ENCODE measurements at regions not wholly inside any gene's neighbourhood (a gene's known extent, or its start where the extent isn't known, plus 50 kb on each side); places are given as distances from the start of the nearest gene placed in this dataset.
"Not testable (repeated sequence)": the region's sequence is repeated elsewhere in the genome, so short reads cannot be mapped to it uniquely, and the experiment has no call there.

- Histone ChIP-seq H3K9me3 (peaks cover 0 to 8% of the 10 kb centered on the region in 2 donors), H3K4me3 (no peak overlapping the region), H3K36me3 (no peaks in the 10 kb centered on the region), H3K27me3 (no peaks in the 10 kb centered on the region), H3K4me1 (peaks cover 0 to 6% of the 10 kb centered on the region in 2 donors), H3K27ac (no peak overlapping the region)
- DNase-seq (ENCODE audit: low spot score), result no peak
- no peak for TF ChIP-seq CTCF (IDR thresholded peaks at IDR 0.05)
Observed at GRCh38 chr4:151853034-151853433, 92.2 kb upstream of the GATB start.

GRCh38 chr4:151852202-151852601 lies 91.4 kb upstream of the GATB start:
- no peaks in the 10 kb centered on the region for H3K27me3 ChIP-seq
- peaks cover 0 to 8% of the 10 kb centered on the region in 2 donors for H3K9me3 ChIP-seq
- no peak overlapping the region for H3K27ac ChIP-seq
- no peak for TF ChIP-seq CTCF (IDR thresholded peaks at IDR 0.05)
- no peaks in the 10 kb centered on the region for H3K36me3 ChIP-seq
- no peaks in the 10 kb centered on the region for H3K4me1 ChIP-seq
- no peak for DNase-seq (ENCODE audit: low spot score)
- no peak overlapping the region for H3K4me3 ChIP-seq

GRCh38 chr4:151851354-151851753 lies 90.5 kb upstream of the GATB start:
- no peak for DNase-seq (ENCODE audit: low spot score)
- H3K36me3 ChIP-seq, result no peaks in the 10 kb centered on the region
- H3K9me3 ChIP-seq, result peaks cover 0 to 8% of the 10 kb centered on the region in 2 donors
- no peak for TF ChIP-seq CTCF (IDR thresholded peaks at IDR 0.05)
- no peak overlapping the region for H3K4me3 ChIP-seq
- H3K27me3 ChIP-seq, result no peaks in the 10 kb centered on the region
- no peaks in the 10 kb centered on the region for H3K4me1 ChIP-seq
- no peak overlapping the region for H3K27ac ChIP-seq

- H3K27ac ChIP-seq, result no peak overlapping the region
- no peak overlapping the region for H3K4me3 ChIP-seq
- H3K4me1 ChIP-seq, result no peaks in the 10 kb centered on the region
- H3K36me3 ChIP-seq, result no peaks in the 10 kb centered on the region
- DNase-seq (ENCODE audit: low spot score), result no peak
- H3K9me3 ChIP-seq, result peaks cover 0 to 11% of the 10 kb centered on the region in 2 donors
- no peaks in the 10 kb centered on the region for H3K27me3 ChIP-seq
- TF ChIP-seq CTCF (IDR thresholded peaks at IDR 0.05), result no peak
Observed at GRCh38 chr4:151850791-151851213, 90.0 kb upstream of the GATB start.

- peaks cover 0 to 13% of the 10 kb centered on the region in 2 donors for H3K9me3 ChIP-seq
- H3K36me3 ChIP-seq; H3K4me1 ChIP-seq; H3K27ac ChIP-seq; H3K27me3 ChIP-seq; H3K4me3 ChIP-seq; DNase-seq (ENCODE audit: low spot score): not testable (repeated sequence)
Observed at GRCh38 chr4:151845551-151845950, 84.7 kb upstream of the GATB start.

- no peak overlapping the region for H3K27ac ChIP-seq
- no peak overlapping the region for H3K4me3 ChIP-seq
- TF ChIP-seq CTCF (IDR thresholded peaks at IDR 0.05), result no peak
- H3K9me3 ChIP-seq, result peaks cover 0 to 5% of the 10 kb centered on the region in 2 donors
- DNase-seq (ENCODE audit: low spot score), result no peak
- no peaks in the 10 kb centered on the region for H3K36me3 ChIP-seq
- no peaks in the 10 kb centered on the region for H3K27me3 ChIP-seq
- no peaks in the 10 kb centered on the region for H3K4me1 ChIP-seq
Observed at GRCh38 chr4:151842430-151843079, 81.7 kb upstream of the GATB start.
